H1 (cell line): ENCODE measurements at regions not wholly inside any gene's neighbourhood (a gene's known extent, or its start where the extent isn't known, plus 50 kb on each side); places are given as distances from the start of the nearest gene placed in this dataset.

Source experiments
- CTCF ChIA-PET: fragments of 300-600 bp; sonication (Branson Sonifier 250); formaldehyde crosslinking; loops from one replicate; lab custom pipeline; 2021; ENCODE audit not compliant: partially characterized antibody; lab: Charles Lee
- POLR2A ChIA-PET: fragments of 300-600 bp; sonication (Branson Sonifier 250); formaldehyde crosslinking; loops from one replicate; lab custom pipeline; 2021; ENCODE audit warnings: inconsistent platforms; ENCODE audit not compliant: partially characterized antibody; lab: Charles Lee
- DNase-seq, 2 experiments: peaks; one replicate each; pipeline versions ENCODE4 v3.0.0 to v3.0.0-alpha.2; 2010 to 2022; ENCODE audit warnings: low spot score in 2 of 2, low read depth in 1 of 2, mixed read lengths in 1 of 2
- FAIRE-seq: peaks from 2 replicates; lab custom pipeline; 2011; peaks lifted over from hg19 to GRCh38; lab: Jason Lieb, UNC
- H2AFZ ChIP-seq: 2 replicates; pipeline ENCODE4 v1.8.1; 2012; ENCODE audit warnings: low read length, inconsistent platforms
- H2AK5ac ChIP-seq: 2 replicates; pipeline ENCODE4 v1.6.1; 2013; ENCODE audit warnings: low read depth, low read length
- H2BK120ac ChIP-seq: replicated peaks from 2 replicates; pipeline ENCODE3; 2013; ENCODE audit warnings: low read depth, low read length, inconsistent platforms
- H2BK12ac ChIP-seq: 2 replicates; pipeline ENCODE4 v1.6.1; 2013; ENCODE audit warnings: low read depth, low read length
- H2BK15ac ChIP-seq: 2 replicates; pipeline ENCODE4 v1.6.1; 2013; ENCODE audit warnings: low read length
- H2BK20ac ChIP-seq: 2 replicates; pipeline ENCODE4 v1.6.1; 2013; ENCODE audit warnings: low read length
- H2BK5ac ChIP-seq: 2 replicates; pipeline ENCODE4 v1.6.1; 2013; ENCODE audit warnings: low read depth, low read length
- H3K14ac ChIP-seq: 2 replicates; pipeline ENCODE4 v1.6.1; 2013; ENCODE audit warnings: inconsistent platforms; ENCODE audit not compliant: insufficient read length
- H3K18ac ChIP-seq: 2 replicates; pipeline ENCODE4 v1.6.1; 2013; ENCODE audit warnings: low read length; ENCODE audit errors: extremely low read depth
- H3K23ac ChIP-seq: 2 replicates; pipeline ENCODE4 v1.6.1; 2013; ENCODE audit warnings: inconsistent platforms; ENCODE audit not compliant: insufficient read length
- H3K23me2 ChIP-seq: 2 replicates; pipeline ENCODE4 v1.6.1; 2013; ENCODE audit warnings: low read depth, low read length
- H3K27ac ChIP-seq: 2 replicates; pipeline ENCODE4 v1.6.1; 2011; ENCODE audit warnings: low read depth, low read length, inconsistent platforms
- H3K27me3 ChIP-seq, 4 experiments: replicated peaks in 1 of 4; 1 replicate in 1 of 4; 2 replicates in 3 of 4; pipeline versions ENCODE4 v1.6.1 to v1.8.1; 2011 to 2013; ENCODE audit warnings: low read length in 3 of 4, mild to moderate bottlenecking in 3 of 4, inconsistent platforms in 2 of 4, mixed read lengths in 2 of 4, moderate library complexity in 1 of 4; ENCODE audit not compliant: control insufficient read depth in 3 of 4, insufficient read depth in 3 of 4; ENCODE audit errors: extremely low read depth in 1 of 4
- H3K36me3 ChIP-seq, 4 experiments: 2 replicates each; pipeline versions ENCODE4 v1.6.1 to v1.8.1; 2011 to 2013; ENCODE audit warnings: mild to moderate bottlenecking in 4 of 4, low read length in 3 of 4, moderate library complexity in 2 of 4, control low read depth in 1 of 4, inconsistent platforms in 1 of 4; ENCODE audit not compliant: insufficient read depth in 4 of 4, control insufficient read depth in 2 of 4
- H3K4ac ChIP-seq: replicated peaks from 2 replicates; pipeline ENCODE3; 2013; ENCODE audit warnings: low read length, low read depth, mixed read lengths, inconsistent platforms; ENCODE audit not compliant: insufficient read length
- H3K4me1 ChIP-seq, 4 experiments: replicated peaks in 1 of 4; 1 replicate in 1 of 4; 2 replicates in 3 of 4; pipeline versions ENCODE4 v1.6.1 to v1.8.1; 2011 to 2013; ENCODE audit warnings: low read length in 3 of 4, inconsistent platforms in 2 of 4, mixed read lengths in 1 of 4; ENCODE audit not compliant: insufficient read depth in 4 of 4, control insufficient read depth in 3 of 4
- H3K4me2 ChIP-seq, 2 experiments: 2 replicates each; pipeline versions ENCODE4 v1.6.1 to v1.8.1; 2011 to 2013; ENCODE audit warnings: low read depth in 2 of 2, low read length in 2 of 2, control low read depth in 1 of 2, inconsistent platforms in 1 of 2, mild to moderate bottlenecking in 1 of 2; ENCODE audit not compliant: insufficient read depth in 1 of 2
- H3K4me3 ChIP-seq, 4 experiments: fragments of 200-600, 300-600 bp in 1 of 4; sonication (generic), shearing (Covaris generic), sonication (Bioruptor Twin) in 1 of 4; 2 replicates each; pipeline versions ENCODE4 v1.5.1 to v1.8.1; 2011 to 2016; ENCODE audit warnings: low read length in 4 of 4, low read depth in 3 of 4, control low read depth in 2 of 4, inconsistent platforms in 2 of 4, mild to moderate bottlenecking in 2 of 4, mixed read lengths in 1 of 4, moderate library complexity in 1 of 4; ENCODE audit not compliant: insufficient read depth in 2 of 4; ENCODE audit errors: extremely low read depth in 1 of 4
- H3K56ac ChIP-seq: replicated peaks from 2 replicates; pipeline ENCODE3; 2013; ENCODE audit warnings: low read depth, mild to moderate bottlenecking, mixed read lengths, low read length, inconsistent platforms; ENCODE audit not compliant: insufficient read length
- H3K79me1 ChIP-seq: 2 replicates; pipeline ENCODE4 v1.6.1; 2013; ENCODE audit warnings: low read depth, low read length, control low read depth
- H3K79me2 ChIP-seq, 2 experiments: 2 replicates each; pipeline versions ENCODE4 v1.6.1 to v1.8.1; 2012 to 2013; ENCODE audit warnings: low read length in 2 of 2, mild to moderate bottlenecking in 2 of 2, inconsistent platforms in 1 of 2; ENCODE audit not compliant: insufficient read depth in 2 of 2, control insufficient read depth in 1 of 2
- H3K9ac ChIP-seq, 4 experiments: replicated peaks in 1 of 4; 1 replicate in 1 of 4; 2 replicates in 3 of 4; pipeline versions ENCODE4 v1.6.1 to v1.8.1; 2011 to 2013; ENCODE audit warnings: low read depth in 3 of 4, low read length in 3 of 4, control low read depth in 2 of 4, mild to moderate bottlenecking in 2 of 4, moderate library complexity in 2 of 4, inconsistent platforms in 1 of 4; ENCODE audit errors: extremely low read depth in 1 of 4
- H3K9me3 ChIP-seq, 2 experiments: 2 replicates each; pipeline versions ENCODE4 v1.6.1 to v1.8.1; 2012 to 2013; ENCODE audit warnings: mild to moderate bottlenecking in 2 of 2, moderate library complexity in 2 of 2, control low read depth in 1 of 2, inconsistent platforms in 1 of 2, low read depth in 1 of 2, low read length in 1 of 2, mixed read lengths in 1 of 2; ENCODE audit not compliant: insufficient read depth in 2 of 2
- H4K20me1 ChIP-seq, 2 experiments: replicated peaks in 1 of 2; 2 replicates each; pipeline versions ENCODE3 to v1.8.1; 2011 to 2013; ENCODE audit warnings: inconsistent platforms in 2 of 2, low read length in 2 of 2, mild to moderate bottlenecking in 1 of 2; ENCODE audit not compliant: insufficient read depth in 2 of 2, control insufficient read depth in 1 of 2
- H4K5ac ChIP-seq: 2 replicates; pipeline ENCODE4 v1.6.1; 2013; ENCODE audit warnings: low read length, low read depth, mixed read lengths, inconsistent platforms; ENCODE audit not compliant: insufficient read length
- H4K8ac ChIP-seq: 2 replicates; pipeline ENCODE4 v1.8.0; 2013; ENCODE audit warnings: mild to moderate bottlenecking, moderate library complexity, low read length, inconsistent platforms; ENCODE audit not compliant: insufficient read depth; ENCODE audit errors: extremely low read depth
- H4K91ac ChIP-seq: replicated peaks from 2 replicates; pipeline ENCODE3; 2013; ENCODE audit warnings: low read length, mixed read lengths, inconsistent platforms; ENCODE audit not compliant: insufficient read length
- FOSL1 ChIP-seq: IDR thresholded peaks from 2 replicates; pipeline ENCODE4 v1.6.1; 2011; ENCODE audit warnings: mild to moderate bottlenecking, low read depth, low read length, moderate library complexity; ENCODE audit not compliant: insufficient read depth
- HDAC2 ChIP-seq, 2 experiments: fragments of 300-600 bp in 1 of 2; sonication (generic) in 1 of 2; IDR thresholded peaks; 2 replicates each; pipeline ENCODE4 v1.6.1; 2011 to 2012; ENCODE audit warnings: low read depth in 2 of 2, low read length in 2 of 2, mild to moderate bottlenecking in 2 of 2, moderate library complexity in 2 of 2, borderline replicate concordance in 1 of 2, inconsistent platforms in 1 of 2
- SIN3A ChIP-seq, 2 experiments: IDR thresholded peaks in 1 of 2; conservative IDR thresholded peaks in 1 of 2; 2 replicates each; pipeline ENCODE4 v1.6.1; 2011 to 2012; ENCODE audit warnings: low read length in 2 of 2, improper control_type of control experiment in 1 of 2, low read depth in 1 of 2, mild to moderate bottlenecking in 1 of 2
- SP1 ChIP-seq: IDR thresholded peaks from 2 replicates; pipeline ENCODE4 v1.6.1; 2011; ENCODE audit warnings: low read depth, low read length
- WGBS, 2 experiments: shearing (Covaris generic) in 1 of 2; methylation state at CpG; one replicate each; pipeline versions ENCODE4 v1.1.6 to v1.1.7; 2013 to 2015; ENCODE audit warnings: low lambda C conversion rate in 2 of 2, mixed read lengths in 2 of 2, inconsistent platforms in 1 of 2, low coverage in 1 of 2, missing lambda C conversion rate in 1 of 2; ENCODE audit not compliant: insufficient replicate concordance in 2 of 2, insufficient coverage in 1 of 2, insufficient read length in 1 of 2; ENCODE audit errors: extremely low coverage in 1 of 2, missing lambda C conversion rate in 1 of 2; 5-methylcytosine and 5-hydroxymethylcytosine counted together

DNA sequence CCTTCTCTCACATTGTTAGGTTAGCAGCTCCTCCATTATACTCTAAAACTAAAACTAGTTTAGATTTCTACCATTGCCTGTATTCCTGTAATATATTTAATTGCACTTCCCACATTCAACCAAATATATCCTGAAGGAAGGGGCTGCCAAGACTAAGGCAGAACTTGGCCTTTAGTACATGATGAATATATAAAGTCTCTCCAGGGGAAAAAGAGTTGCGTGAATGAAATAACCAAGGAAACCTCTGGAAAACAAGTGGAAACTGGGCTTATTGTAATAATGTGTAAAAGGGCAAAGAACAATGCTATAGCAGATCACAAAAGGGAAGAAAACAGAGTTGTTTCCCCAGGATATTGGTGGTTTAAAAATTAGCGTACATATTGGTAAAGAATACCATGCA is 1012.5 kb upstream of the PRMT6 start:
- Histone ChIP-seq H3K4me2 (no peak overlapping the region), H2AFZ (no peak overlapping the region), H4K8ac (no peak overlapping the region), H3K4ac (no peak overlapping the region), H2AK5ac (no peak overlapping the region), H3K27ac (no peak overlapping the region), H2BK15ac (no peak overlapping the region), H3K9ac (no peak overlapping the region), H3K36me3 (no peaks in the 10 kb centered on the region), H2BK12ac (no peak overlapping the region), H2BK5ac (no peak overlapping the region), H3K9me3 (no peaks in the 10 kb centered on the region), H3K79me1 (no peaks in the 10 kb centered on the region), H3K14ac (no peak overlapping the region), H2BK120ac (no peak overlapping the region), H3K18ac (no peak overlapping the region), H3K79me2 (no peaks in the 10 kb centered on the region), H3K4me1 (no peaks in the 10 kb centered on the region), H3K4me3 (no peak overlapping the region), H4K91ac (no peak overlapping the region), H3K23me2 (no peaks in the 10 kb centered on the region), H2BK20ac (no peak overlapping the region), H3K27me3 (no peaks in the 10 kb centered on the region), H3K23ac (no peak overlapping the region), H4K20me1 (no peaks in the 10 kb centered on the region)
- CTCF ChIA-PET, result no interaction called here
- DNase-seq (no peak), FAIRE-seq (no peak)
- 100% methylated on average over 2 of the region's 2 CpGs; no CpG with 5 or more reads in 1 of the 2 experiments for WGBS, 2 experiments
- no peak for TF ChIP-seq FOSL1
- TF ChIP-seq SIN3A (conservative IDR thresholded peaks at IDR 0.05 in 1 of 2, IDR thresholded peaks at IDR 0.05 in 1 of 2; ENCODE audit: low read depth in 1 of 2, low read length in 2 of 2), result no peak
- no peak for TF ChIP-seq SP1
- no peak for TF ChIP-seq HDAC2 (IDR thresholded peaks at IDR 0.05; ENCODE audit: borderline replicate concordance in 1 of 2, low read depth in 2 of 2, low read length in 2 of 2)
- TF ChIP-seq, all 59 proteins: peak for 0
- H3K56ac ChIP-seq, result no peak overlapping the region
- POLR2A ChIA-PET, result no interaction called here
- H4K5ac ChIP-seq, result no peak overlapping the region
